Tibial nerve (tissue), 4 donors: ENCODE measurements at regions not wholly inside any gene's neighbourhood (a gene's known extent, or its start where the extent isn't known, plus 50 kb on each side); places are given as distances from the start of the nearest gene placed in this dataset.
"Not testable (repeated sequence)": the region's sequence is repeated elsewhere in the genome, so short reads cannot be mapped to it uniquely, and the experiment has no call there.

ENCODE experiments used
- EP300 ChIP-seq, 2 donors: sonication (generic); formaldehyde crosslinking; IDR thresholded peaks; one replicate each; pipeline ENCODE4 v1.6.1; 2017; ENCODE audit warnings: antibody characterized with exemption in 2 of 2, mild to moderate bottlenecking in 1 of 2
- TF ChIP-seq, protein P1 (sequence below), 5 experiments: fragments of 200-600 bp in 3 of 5; fragments of 450-650 bp in 2 of 5; sonication (generic) in 3 of 5; IDR thresholded peaks; one replicate each; pipeline ENCODE4 v1.5.1; 2016 to 2019; ENCODE audit warnings: antibody characterized with exemption in 5 of 5, mild to moderate bottlenecking in 3 of 5, moderate library complexity in 2 of 5

- TF ChIP-seq, protein P1, sequence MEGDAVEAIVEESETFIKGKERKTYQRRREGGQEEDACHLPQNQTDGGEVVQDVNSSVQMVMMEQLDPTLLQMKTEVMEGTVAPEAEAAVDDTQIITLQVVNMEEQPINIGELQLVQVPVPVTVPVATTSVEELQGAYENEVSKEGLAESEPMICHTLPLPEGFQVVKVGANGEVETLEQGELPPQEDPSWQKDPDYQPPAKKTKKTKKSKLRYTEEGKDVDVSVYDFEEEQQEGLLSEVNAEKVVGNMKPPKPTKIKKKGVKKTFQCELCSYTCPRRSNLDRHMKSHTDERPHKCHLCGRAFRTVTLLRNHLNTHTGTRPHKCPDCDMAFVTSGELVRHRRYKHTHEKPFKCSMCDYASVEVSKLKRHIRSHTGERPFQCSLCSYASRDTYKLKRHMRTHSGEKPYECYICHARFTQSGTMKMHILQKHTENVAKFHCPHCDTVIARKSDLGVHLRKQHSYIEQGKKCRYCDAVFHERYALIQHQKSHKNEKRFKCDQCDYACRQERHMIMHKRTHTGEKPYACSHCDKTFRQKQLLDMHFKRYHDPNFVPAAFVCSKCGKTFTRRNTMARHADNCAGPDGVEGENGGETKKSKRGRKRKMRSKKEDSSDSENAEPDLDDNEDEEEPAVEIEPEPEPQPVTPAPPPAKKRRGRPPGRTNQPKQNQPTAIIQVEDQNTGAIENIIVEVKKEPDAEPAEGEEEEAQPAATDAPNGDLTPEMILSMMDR (IDR thresholded peaks at IDR 0.05), result not testable (repeated sequence)
- not testable (repeated sequence) for TF ChIP-seq EP300 (IDR thresholded peaks at IDR 0.05)
These were observed 116.6 kb downstream of the NBPF8 start for GRCh38 chr1:120531455-120531854.
